Upper lobe of left lung (tissue), 4 donors: ENCODE measurements at regions not wholly inside any gene's neighbourhood (a gene's known extent, or its start where the extent isn't known, plus 50 kb on each side); places are given as distances from the start of the nearest gene placed in this dataset.

Source experiments
- EP300 ChIP-seq, 4 donors: sonication (generic); formaldehyde crosslinking; IDR thresholded peaks; one replicate each; pipeline ENCODE4 v1.5.1; 2017; ENCODE audit warnings: antibody characterized with exemption in 4 of 4, control low read depth in 2 of 4
- POLR2AphosphoS5 ChIP-seq, 2 donors: sonication (generic); formaldehyde crosslinking; IDR thresholded peaks; one replicate each; pipeline ENCODE4 v1.5.1; 2017; ENCODE audit warnings: antibody characterized with exemption in 2 of 2
- TF ChIP-seq, protein P1 (sequence below), 6 experiments: fragments of 450-650 bp in 4 of 6; fragments of 200-600 bp in 2 of 6; sonication (generic) in 2 of 6; IDR thresholded peaks; one replicate each; pipeline ENCODE4 v1.5.1; 2016 to 2019; ENCODE audit warnings: antibody characterized with exemption in 6 of 6

DNA sequence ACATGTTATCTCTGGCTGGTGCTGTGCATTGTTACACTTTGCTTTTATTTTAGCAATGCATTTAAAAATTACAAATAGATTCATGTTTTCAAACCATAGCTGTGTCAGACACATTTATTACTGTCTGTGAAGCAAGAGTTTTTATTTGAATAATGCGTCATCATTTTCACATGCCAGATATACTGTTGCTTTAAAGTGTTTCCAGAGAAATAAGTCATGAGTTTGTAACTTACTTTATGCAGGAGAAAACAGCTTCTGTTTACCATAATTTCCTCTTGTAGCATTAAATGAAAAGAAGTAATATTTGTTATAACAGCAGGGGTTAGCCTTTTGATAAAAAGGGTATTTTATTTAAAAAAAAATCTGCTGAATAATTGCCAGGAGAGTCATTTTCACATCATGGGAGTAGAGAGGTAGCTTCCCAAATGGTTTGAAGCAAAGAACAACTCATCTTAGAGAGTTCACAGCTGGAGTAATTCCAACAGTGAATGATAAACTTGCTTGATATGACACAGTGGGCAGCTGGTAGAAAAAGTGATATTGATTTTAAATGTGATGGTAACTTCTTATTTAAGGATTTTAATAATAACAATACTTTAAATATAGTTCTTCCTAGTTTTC, 1274.5 kb upstream of the CRIM1 start:
- no peak for TF ChIP-seq POLR2AphosphoS5 (IDR thresholded peaks at IDR 0.05)
- TF ChIP-seq, protein P1, sequence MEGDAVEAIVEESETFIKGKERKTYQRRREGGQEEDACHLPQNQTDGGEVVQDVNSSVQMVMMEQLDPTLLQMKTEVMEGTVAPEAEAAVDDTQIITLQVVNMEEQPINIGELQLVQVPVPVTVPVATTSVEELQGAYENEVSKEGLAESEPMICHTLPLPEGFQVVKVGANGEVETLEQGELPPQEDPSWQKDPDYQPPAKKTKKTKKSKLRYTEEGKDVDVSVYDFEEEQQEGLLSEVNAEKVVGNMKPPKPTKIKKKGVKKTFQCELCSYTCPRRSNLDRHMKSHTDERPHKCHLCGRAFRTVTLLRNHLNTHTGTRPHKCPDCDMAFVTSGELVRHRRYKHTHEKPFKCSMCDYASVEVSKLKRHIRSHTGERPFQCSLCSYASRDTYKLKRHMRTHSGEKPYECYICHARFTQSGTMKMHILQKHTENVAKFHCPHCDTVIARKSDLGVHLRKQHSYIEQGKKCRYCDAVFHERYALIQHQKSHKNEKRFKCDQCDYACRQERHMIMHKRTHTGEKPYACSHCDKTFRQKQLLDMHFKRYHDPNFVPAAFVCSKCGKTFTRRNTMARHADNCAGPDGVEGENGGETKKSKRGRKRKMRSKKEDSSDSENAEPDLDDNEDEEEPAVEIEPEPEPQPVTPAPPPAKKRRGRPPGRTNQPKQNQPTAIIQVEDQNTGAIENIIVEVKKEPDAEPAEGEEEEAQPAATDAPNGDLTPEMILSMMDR (IDR thresholded peaks at IDR 0.05) = no peak
- TF ChIP-seq EP300 (IDR thresholded peaks at IDR 0.05) = no peak
